Fibroblast of lung (primary cell): ENCODE measurements at regions not wholly inside any gene's neighbourhood (a gene's known extent, or its start where the extent isn't known, plus 50 kb on each side); places are given as distances from the start of the nearest gene placed in this dataset.

Experiments
- DNase-seq, 2 donors: peaks; one replicate each; pipeline versions ENCODE4 v3.0.0 to v3.0.0-alpha.2; 2010; ENCODE audit warnings: low read depth in 2 of 2
- H2AFZ ChIP-seq: 2 replicates; pipeline ENCODE4 v1.5.1; 2012; ENCODE audit warnings: low read length, control low read depth, inconsistent platforms
- H3K27ac ChIP-seq: 2 replicates; pipeline ENCODE4 v1.5.1; 2011; ENCODE audit warnings: low read length, control low read depth; ENCODE audit not compliant: insufficient read depth
- H3K27me3 ChIP-seq: 2 replicates; pipeline ENCODE4 v1.5.1; 2011; ENCODE audit warnings: mild to moderate bottlenecking, low read length; ENCODE audit not compliant: control insufficient read depth, insufficient read depth
- H3K36me3 ChIP-seq: 2 replicates; pipeline ENCODE4 v1.5.1; 2011; ENCODE audit warnings: low read length; ENCODE audit not compliant: control insufficient read depth, insufficient read depth
- H3K4me1 ChIP-seq: 2 replicates; pipeline ENCODE4 v1.5.1; 2011; ENCODE audit warnings: low read length; ENCODE audit not compliant: control insufficient read depth, insufficient read depth; ENCODE audit errors: extremely low read depth
- H3K4me2 ChIP-seq: 2 replicates; pipeline ENCODE4 v1.5.1; 2011; ENCODE audit warnings: low read length, control low read depth; ENCODE audit not compliant: insufficient read depth; ENCODE audit errors: extremely low read depth
- H3K4me3 ChIP-seq, 4 experiments: fragments of 200-600 bp in 1 of 4; sonication (generic) in 1 of 4; replicated peaks in 1 of 4; 2 replicates each; pipeline ENCODE4 v1.5.1; 2011 to 2016; ENCODE audit warnings: low read length in 4 of 4, low read depth in 3 of 4, mild to moderate bottlenecking in 3 of 4, control low read depth in 2 of 4, inconsistent platforms in 1 of 4, mixed read lengths in 1 of 4; ENCODE audit not compliant: insufficient read depth in 1 of 4; ENCODE audit errors: control extremely low read depth in 1 of 4
- H3K79me2 ChIP-seq: 2 replicates; pipeline ENCODE4 v1.5.1; 2012; ENCODE audit warnings: mild to moderate bottlenecking, low read length, inconsistent platforms; ENCODE audit not compliant: control insufficient read depth, insufficient read depth
- H3K9ac ChIP-seq: 2 replicates; pipeline ENCODE4 v1.5.1; 2011; ENCODE audit warnings: mild to moderate bottlenecking, low read length, control low read depth; ENCODE audit not compliant: insufficient read depth
- H3K9me3 ChIP-seq: 2 replicates; pipeline ENCODE4 v1.5.1; 2012; ENCODE audit warnings: low read depth, low read length; ENCODE audit not compliant: control insufficient read depth, insufficient read depth
- H4K20me1 ChIP-seq: 2 replicates; pipeline ENCODE4 v1.5.1; 2011; ENCODE audit warnings: low read length; ENCODE audit not compliant: control insufficient read depth, insufficient read depth; ENCODE audit errors: extremely low read depth
- EZH2 ChIP-seq: IDR thresholded peaks from 2 replicates; pipeline ENCODE4 v1.5.1; 2012; ENCODE audit warnings: low read length, control low read depth, mild to moderate bottlenecking; ENCODE audit errors: missing control alignments
- TF ChIP-seq, protein P1 (sequence below), 2 donors: IDR thresholded peaks in 1 of 2; conservative IDR thresholded peaks in 1 of 2; 1 replicate in 1 of 2; 2 replicates in 1 of 2; pipeline ENCODE4 v1.5.1; 2011 to 2012; ENCODE audit warnings: low read length in 2 of 2, control low read depth in 1 of 2, inconsistent platforms in 1 of 2, low read depth in 1 of 2, mild to moderate bottlenecking in 1 of 2

DNA sequence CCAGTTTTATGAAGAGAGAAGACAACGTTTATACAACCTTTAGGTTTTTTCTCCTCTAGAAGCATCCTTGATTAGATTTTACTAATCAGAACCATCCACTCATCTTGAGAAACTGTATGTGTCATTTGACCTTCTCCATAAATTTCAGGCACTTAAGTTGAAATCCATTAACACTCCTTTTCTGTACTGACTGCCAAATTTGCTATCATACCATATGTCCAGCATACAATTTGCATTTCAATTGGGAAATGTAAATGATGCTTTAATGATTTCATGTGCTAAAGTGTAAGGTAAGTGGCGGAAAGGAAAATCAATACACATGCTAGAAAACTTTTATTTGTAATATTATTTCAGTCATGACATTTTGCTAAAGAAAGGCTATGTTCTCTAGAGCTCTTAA is 731.6 kb downstream of the GBE1 start:
- DNase-seq = no peak
- no peak overlapping the region for H3K27ac ChIP-seq
- no peak overlapping the region for H3K4me2 ChIP-seq
- no peaks in the 10 kb centered on the region for H3K9me3 ChIP-seq
- H3K79me2 ChIP-seq = no peaks in the 10 kb centered on the region
- H4K20me1 ChIP-seq = no peaks in the 10 kb centered on the region
- H3K4me1 ChIP-seq = no peaks in the 10 kb centered on the region
- no peaks in the 10 kb centered on the region for H3K27me3 ChIP-seq
- no peak overlapping the region for H2AFZ ChIP-seq
- TF ChIP-seq, protein P1, sequence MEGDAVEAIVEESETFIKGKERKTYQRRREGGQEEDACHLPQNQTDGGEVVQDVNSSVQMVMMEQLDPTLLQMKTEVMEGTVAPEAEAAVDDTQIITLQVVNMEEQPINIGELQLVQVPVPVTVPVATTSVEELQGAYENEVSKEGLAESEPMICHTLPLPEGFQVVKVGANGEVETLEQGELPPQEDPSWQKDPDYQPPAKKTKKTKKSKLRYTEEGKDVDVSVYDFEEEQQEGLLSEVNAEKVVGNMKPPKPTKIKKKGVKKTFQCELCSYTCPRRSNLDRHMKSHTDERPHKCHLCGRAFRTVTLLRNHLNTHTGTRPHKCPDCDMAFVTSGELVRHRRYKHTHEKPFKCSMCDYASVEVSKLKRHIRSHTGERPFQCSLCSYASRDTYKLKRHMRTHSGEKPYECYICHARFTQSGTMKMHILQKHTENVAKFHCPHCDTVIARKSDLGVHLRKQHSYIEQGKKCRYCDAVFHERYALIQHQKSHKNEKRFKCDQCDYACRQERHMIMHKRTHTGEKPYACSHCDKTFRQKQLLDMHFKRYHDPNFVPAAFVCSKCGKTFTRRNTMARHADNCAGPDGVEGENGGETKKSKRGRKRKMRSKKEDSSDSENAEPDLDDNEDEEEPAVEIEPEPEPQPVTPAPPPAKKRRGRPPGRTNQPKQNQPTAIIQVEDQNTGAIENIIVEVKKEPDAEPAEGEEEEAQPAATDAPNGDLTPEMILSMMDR (conservative IDR thresholded peaks at IDR 0.05 in 1 of 2, IDR thresholded peaks at IDR 0.05 in 1 of 2; ENCODE audit: low read depth in 1 of 2, low read length in 2 of 2) = no peak
- no peak for TF ChIP-seq EZH2
- H3K4me3 ChIP-seq = no peak overlapping the region
- H3K36me3 ChIP-seq = no peaks in the 10 kb centered on the region
- no peak overlapping the region for H3K9ac ChIP-seq

DNA sequence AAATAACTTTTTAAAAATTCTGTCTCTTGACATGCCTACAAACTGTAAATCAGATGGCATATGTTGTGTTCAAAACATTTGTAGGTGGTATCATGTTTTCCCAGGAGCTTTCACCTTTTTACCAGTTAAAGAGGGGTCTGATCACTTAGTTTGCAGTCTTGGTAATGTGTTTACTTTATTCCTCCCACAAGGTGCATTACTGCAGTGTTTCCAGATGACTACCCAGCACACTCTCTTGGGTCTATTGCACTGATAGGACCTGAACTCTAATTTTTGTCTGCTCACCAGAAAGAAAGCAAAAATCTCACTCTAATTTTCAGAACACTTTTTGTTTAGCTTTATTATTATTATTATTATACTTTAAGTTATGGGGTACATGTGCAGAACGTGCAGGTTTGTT is 734.1 kb downstream of the GBE1 start:
- H4K20me1 ChIP-seq = no peaks in the 10 kb centered on the region
- H2AFZ ChIP-seq = no peak overlapping the region
- H3K79me2 ChIP-seq = no peaks in the 10 kb centered on the region
- no peak for TF ChIP-seq EZH2
- TF ChIP-seq, protein P1 (conservative IDR thresholded peaks at IDR 0.05 in 1 of 2, IDR thresholded peaks at IDR 0.05 in 1 of 2; ENCODE audit: low read depth in 1 of 2, low read length in 2 of 2) = no peak
- H3K27me3 ChIP-seq = no peaks in the 10 kb centered on the region
- H3K9ac ChIP-seq = no peak overlapping the region
- H3K36me3 ChIP-seq = no peaks in the 10 kb centered on the region
- no peak overlapping the region for H3K27ac ChIP-seq
- no peak for DNase-seq
- no peak overlapping the region for H3K4me2 ChIP-seq
- H3K9me3 ChIP-seq = no peaks in the 10 kb centered on the region
- no peaks in the 10 kb centered on the region for H3K4me1 ChIP-seq
- no peak overlapping the region for H3K4me3 ChIP-seq

DNA sequence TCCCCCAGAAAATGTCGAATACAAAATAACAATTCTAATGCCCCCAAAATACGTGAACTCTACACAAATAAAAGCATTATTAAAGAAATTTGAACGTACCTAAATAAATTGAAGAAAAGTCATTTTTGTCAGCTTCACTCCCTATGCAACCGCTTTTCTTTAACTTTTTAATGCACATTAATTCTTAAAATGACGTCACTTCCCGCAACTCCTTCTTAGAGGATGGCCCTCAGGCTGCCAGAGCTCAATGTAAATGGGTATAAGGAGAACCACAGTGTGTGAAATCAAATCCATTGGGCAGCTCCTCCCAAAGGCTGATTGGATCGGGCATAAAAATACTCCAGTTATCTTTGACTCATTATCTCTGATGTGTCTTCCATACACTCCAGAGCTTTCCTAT is 736.9 kb downstream of the GBE1 start:
- Histone ChIP-seq H4K20me1 (no peaks in the 10 kb centered on the region), H2AFZ (no peak overlapping the region), H3K4me1 (no peaks in the 10 kb centered on the region), H3K4me3 (no peak overlapping the region), H3K36me3 (no peaks in the 10 kb centered on the region), H3K9ac (no peak overlapping the region), H3K4me2 (no peak overlapping the region), H3K27me3 (no peaks in the 10 kb centered on the region), H3K9me3 (no peaks in the 10 kb centered on the region), H3K79me2 (no peaks in the 10 kb centered on the region), H3K27ac (no peak overlapping the region)
- DNase-seq = no peak
- TF ChIP-seq, protein P1 (conservative IDR thresholded peaks at IDR 0.05 in 1 of 2, IDR thresholded peaks at IDR 0.05 in 1 of 2; ENCODE audit: low read depth in 1 of 2, low read length in 2 of 2) = no peak
